Thyroid gland (tissue), 4 donors: ENCODE measurements at regions not wholly inside any gene's neighbourhood (a gene's known extent, or its start where the extent isn't known, plus 50 kb on each side); places are given as distances from the start of the nearest gene placed in this dataset.

ENCODE experiments used
- POLR2A ChIP-seq, 2 donors: fragments of 450-650 bp; IDR thresholded peaks; one replicate each; pipeline ENCODE4 v1.6.1; 2017; ENCODE audit warnings: antibody characterized with exemption in 2 of 2, mild to moderate bottlenecking in 2 of 2, moderate library complexity in 1 of 2
- TF ChIP-seq, protein P1 (sequence below), 6 experiments: fragments of 200-600 bp in 3 of 6; fragments of 450-650 bp in 3 of 6; sonication (generic) in 3 of 6; IDR thresholded peaks; one replicate each; pipeline ENCODE4 v1.5.1; 2016 to 2019; ENCODE audit warnings: antibody characterized with exemption in 6 of 6, mild to moderate bottlenecking in 2 of 6, inconsistent platforms in 1 of 6, moderate library complexity in 1 of 6

DNA sequence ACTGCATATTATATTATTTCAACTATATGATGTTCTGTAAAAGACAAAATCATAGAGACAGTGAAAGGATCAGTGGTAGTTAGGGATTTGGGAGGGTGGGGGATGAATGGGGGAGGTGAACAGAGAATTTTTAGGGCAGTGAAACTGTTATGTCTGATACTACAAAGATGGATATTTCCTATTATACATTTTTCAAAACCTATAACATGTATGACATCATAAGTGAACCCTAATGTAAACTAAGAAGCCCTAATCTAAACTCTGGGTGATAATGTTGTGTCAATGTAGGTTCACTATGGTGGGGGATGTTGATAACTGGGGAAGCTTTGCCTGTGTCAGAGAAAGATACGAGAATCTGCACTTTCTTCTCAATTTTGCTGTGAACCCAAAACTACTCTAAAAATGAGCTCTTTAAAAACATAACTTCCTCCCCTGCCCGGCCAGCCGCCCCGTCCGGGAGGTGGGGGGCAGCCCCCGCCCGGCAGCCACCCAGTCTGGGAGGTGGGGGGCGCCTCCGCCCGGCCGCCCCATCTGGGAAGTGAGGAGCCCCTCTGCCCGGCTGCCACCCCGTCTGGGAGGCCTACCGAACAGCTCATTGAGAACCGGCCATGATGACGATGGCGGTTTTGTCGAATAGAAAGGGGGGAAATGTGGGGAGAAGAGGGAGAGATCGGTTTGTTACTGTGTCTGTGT, 234.4 kb downstream of the RPIA start:
- TF ChIP-seq, protein P1, sequence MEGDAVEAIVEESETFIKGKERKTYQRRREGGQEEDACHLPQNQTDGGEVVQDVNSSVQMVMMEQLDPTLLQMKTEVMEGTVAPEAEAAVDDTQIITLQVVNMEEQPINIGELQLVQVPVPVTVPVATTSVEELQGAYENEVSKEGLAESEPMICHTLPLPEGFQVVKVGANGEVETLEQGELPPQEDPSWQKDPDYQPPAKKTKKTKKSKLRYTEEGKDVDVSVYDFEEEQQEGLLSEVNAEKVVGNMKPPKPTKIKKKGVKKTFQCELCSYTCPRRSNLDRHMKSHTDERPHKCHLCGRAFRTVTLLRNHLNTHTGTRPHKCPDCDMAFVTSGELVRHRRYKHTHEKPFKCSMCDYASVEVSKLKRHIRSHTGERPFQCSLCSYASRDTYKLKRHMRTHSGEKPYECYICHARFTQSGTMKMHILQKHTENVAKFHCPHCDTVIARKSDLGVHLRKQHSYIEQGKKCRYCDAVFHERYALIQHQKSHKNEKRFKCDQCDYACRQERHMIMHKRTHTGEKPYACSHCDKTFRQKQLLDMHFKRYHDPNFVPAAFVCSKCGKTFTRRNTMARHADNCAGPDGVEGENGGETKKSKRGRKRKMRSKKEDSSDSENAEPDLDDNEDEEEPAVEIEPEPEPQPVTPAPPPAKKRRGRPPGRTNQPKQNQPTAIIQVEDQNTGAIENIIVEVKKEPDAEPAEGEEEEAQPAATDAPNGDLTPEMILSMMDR (IDR thresholded peaks at IDR 0.05): no peak
- no peak for TF ChIP-seq POLR2A (IDR thresholded peaks at IDR 0.05)
